DOHH2 (cell line): ENCODE measurements at regions not wholly inside any gene's neighbourhood (a gene's known extent, or its start where the extent isn't known, plus 50 kb on each side); places are given as distances from the start of the nearest gene placed in this dataset.

Experiments
- H3F3A ChIP-seq: fragments of 200-600 bp; sonication (generic), shearing (Covaris generic); 2 replicates; pipeline ENCODE4 v1.6.0; 2016; ENCODE audit warnings: antibody characterized with exemption, mild to moderate bottlenecking; ENCODE audit not compliant: control insufficient read depth, insufficient read depth
- H3K27ac ChIP-seq: fragments of 200-600 bp; sonication (generic); 2 replicates; pipeline ENCODE4 v1.5.1; 2014; ENCODE audit warnings: low read depth, mild to moderate bottlenecking, low read length, moderate library complexity
- H3K27me3 ChIP-seq: fragments of 200-600 bp; sonication (generic); 2 replicates; pipeline ENCODE4 v1.6.1; 2014; ENCODE audit warnings: mild to moderate bottlenecking, low read length, mixed read lengths; ENCODE audit not compliant: control insufficient read depth
- H3K36me3 ChIP-seq: fragments of 200-600 bp; sonication (generic); 2 replicates; pipeline ENCODE4 v1.6.1; 2014; ENCODE audit warnings: mild to moderate bottlenecking, low read length, moderate library complexity, mixed read lengths; ENCODE audit not compliant: control insufficient read depth
- H3K4me1 ChIP-seq: fragments of 200-600 bp; sonication (generic); 2 replicates; pipeline ENCODE4 v1.6.1; 2014; ENCODE audit warnings: mild to moderate bottlenecking, low read length, mixed read lengths; ENCODE audit not compliant: control insufficient read depth
- H3K4me2 ChIP-seq: fragments of 200-600 bp; sonication (generic); 2 replicates; pipeline ENCODE4 v1.6.0; 2014; ENCODE audit warnings: mild to moderate bottlenecking, low read length, moderate library complexity
- H3K4me3 ChIP-seq: fragments of 200-600 bp; sonication (generic); 2 replicates; pipeline ENCODE4 v1.5.1; 2014; ENCODE audit warnings: mild to moderate bottlenecking, low read length, mixed read lengths
- H3K79me2 ChIP-seq: fragments of 200-600 bp; sonication (generic); 2 replicates; pipeline ENCODE4 v1.6.1; 2014; ENCODE audit warnings: mild to moderate bottlenecking, low read length, mixed read lengths; ENCODE audit not compliant: control insufficient read depth
- H3K9me2 ChIP-seq: fragments of 200-600 bp; sonication (generic); replicated peaks from 2 replicates; pipeline ENCODE4 v1.6.1; 2014; ENCODE audit warnings: mild to moderate bottlenecking, low read length, mixed read lengths; ENCODE audit not compliant: control insufficient read depth
- H3K9me3 ChIP-seq: fragments of 200-600 bp; sonication (generic); 2 replicates; pipeline ENCODE4 v1.6.1; 2014; ENCODE audit warnings: antibody characterized with exemption, low read length, mixed read lengths; ENCODE audit not compliant: control insufficient read depth, insufficient read depth
- H4K20me1 ChIP-seq: fragments of 200-600 bp; sonication (generic); 2 replicates; pipeline ENCODE4 v1.6.0; 2014; ENCODE audit warnings: low read depth, mild to moderate bottlenecking, antibody characterized with exemption, low read length, moderate library complexity; ENCODE audit not compliant: control insufficient read depth, insufficient read depth
- EZH2phosphoT487 ChIP-seq: fragments of 200-600 bp; sonication (generic); IDR thresholded peaks from 2 replicates; pipeline ENCODE4 v1.6.1; 2017; ENCODE audit warnings: borderline replicate concordance, mild to moderate bottlenecking, antibody characterized with exemption, low read length, moderate library complexity, mixed read lengths
- TF ChIP-seq, protein P1 (sequence below): fragments of 200-600 bp; sonication (generic); IDR thresholded peaks from one replicate; pipeline ENCODE4 v1.5.1; 2014; ENCODE audit warnings: antibody characterized with exemption, mild to moderate bottlenecking, low read depth, low read length; ENCODE audit not compliant: poor library complexity, severe bottlenecking

DNA sequence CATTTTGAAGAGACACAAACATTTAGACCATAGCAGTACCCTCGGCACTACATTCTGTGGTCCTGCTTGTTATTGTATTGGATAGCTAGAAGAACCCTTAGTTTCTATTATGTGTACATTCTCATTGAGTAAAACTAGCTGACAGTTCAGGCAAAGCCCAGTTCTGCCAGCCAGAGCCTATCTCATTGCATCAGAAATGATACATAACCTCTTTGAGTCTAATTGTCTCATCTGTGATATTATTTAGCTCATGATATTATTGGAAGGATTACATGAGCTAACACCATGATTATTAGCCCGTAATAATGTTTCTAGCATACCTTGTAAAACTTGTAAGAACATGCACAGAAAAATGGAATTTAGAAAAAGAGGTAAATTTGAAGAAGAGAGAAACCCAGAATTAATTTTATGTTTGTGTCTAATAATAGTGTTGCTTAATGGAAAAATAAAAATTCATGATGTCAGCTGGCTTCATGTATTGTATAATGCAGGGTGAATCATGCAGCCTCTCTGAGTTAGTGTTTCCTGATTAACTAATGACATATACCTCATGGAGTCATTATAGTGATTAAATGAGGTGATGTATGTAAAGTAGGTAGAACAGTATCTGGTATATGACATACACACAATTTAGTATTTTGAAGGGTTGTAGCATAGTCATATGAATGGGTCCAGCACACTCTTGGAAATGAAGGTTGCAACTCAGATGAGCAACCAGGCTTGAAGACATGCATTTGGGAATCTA lies 339.4 kb upstream of the GRM7 start:
- Histone ChIP-seq H3K79me2 (no peaks in the 10 kb centered on the region), H3K9me3 (no peaks in the 10 kb centered on the region), H3K27ac (no peak overlapping the region), H3F3A (no peaks in the 10 kb centered on the region), H4K20me1 (no peaks in the 10 kb centered on the region), H3K4me3 (no peak overlapping the region), H3K4me2 (no peak overlapping the region), H3K36me3 (no peaks in the 10 kb centered on the region), H3K27me3 (no peaks in the 10 kb centered on the region), H3K9me2 (no peaks in the 10 kb centered on the region), H3K4me1 (no peaks in the 10 kb centered on the region)
- no peak for TF ChIP-seq EZH2phosphoT487
- TF ChIP-seq, protein P1, sequence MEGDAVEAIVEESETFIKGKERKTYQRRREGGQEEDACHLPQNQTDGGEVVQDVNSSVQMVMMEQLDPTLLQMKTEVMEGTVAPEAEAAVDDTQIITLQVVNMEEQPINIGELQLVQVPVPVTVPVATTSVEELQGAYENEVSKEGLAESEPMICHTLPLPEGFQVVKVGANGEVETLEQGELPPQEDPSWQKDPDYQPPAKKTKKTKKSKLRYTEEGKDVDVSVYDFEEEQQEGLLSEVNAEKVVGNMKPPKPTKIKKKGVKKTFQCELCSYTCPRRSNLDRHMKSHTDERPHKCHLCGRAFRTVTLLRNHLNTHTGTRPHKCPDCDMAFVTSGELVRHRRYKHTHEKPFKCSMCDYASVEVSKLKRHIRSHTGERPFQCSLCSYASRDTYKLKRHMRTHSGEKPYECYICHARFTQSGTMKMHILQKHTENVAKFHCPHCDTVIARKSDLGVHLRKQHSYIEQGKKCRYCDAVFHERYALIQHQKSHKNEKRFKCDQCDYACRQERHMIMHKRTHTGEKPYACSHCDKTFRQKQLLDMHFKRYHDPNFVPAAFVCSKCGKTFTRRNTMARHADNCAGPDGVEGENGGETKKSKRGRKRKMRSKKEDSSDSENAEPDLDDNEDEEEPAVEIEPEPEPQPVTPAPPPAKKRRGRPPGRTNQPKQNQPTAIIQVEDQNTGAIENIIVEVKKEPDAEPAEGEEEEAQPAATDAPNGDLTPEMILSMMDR = no peak

DNA sequence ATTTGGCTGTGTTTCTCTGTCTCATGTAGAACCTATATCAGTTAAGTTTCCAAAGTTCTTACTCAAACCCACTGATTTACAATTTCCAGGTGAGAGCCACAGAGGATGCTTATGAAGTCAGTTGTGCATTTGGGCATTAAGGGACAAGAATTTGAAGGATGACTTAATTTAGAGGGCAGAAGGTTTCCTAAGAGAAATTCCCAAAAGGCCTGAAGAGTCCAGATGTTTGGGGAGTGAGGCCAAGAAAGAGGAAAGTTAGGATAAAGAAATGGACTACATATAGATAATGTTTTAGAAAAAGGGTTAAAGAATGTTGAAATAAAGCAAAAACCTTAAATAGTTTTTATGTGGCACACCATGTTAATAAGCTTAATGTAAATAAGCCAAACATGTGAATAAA lies 338.7 kb upstream of the GRM7 start:
- H3K4me2 ChIP-seq = no peak overlapping the region
- no peak overlapping the region for H3K27ac ChIP-seq
- H3K27me3 ChIP-seq = no peaks in the 10 kb centered on the region
- no peak overlapping the region for H3K4me3 ChIP-seq
- no peaks in the 10 kb centered on the region for H4K20me1 ChIP-seq
- H3F3A ChIP-seq = no peaks in the 10 kb centered on the region
- no peaks in the 10 kb centered on the region for H3K4me1 ChIP-seq
- TF ChIP-seq, protein P1 = no peak
- no peaks in the 10 kb centered on the region for H3K9me3 ChIP-seq
- H3K79me2 ChIP-seq = no peaks in the 10 kb centered on the region
- no peaks in the 10 kb centered on the region for H3K36me3 ChIP-seq
- H3K9me2 ChIP-seq = no peaks in the 10 kb centered on the region

DNA sequence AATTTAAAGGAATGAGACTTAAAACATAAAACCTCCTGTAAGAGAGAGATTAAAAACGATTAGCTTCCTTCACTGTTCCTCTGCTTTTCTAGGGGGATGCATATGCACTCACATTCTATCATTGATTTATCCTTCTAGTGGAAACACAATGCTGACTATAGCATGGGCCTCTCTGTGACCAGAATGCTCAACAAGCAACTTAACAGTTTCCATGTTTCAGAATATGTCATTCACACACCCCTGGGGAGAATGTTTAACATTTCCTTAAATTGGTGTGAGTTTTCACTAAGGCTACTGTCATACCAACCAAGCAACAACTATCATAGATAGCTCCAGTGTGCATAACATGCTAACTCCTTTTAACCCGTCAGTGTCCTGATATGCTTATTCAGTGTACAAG lies 337.9 kb upstream of the GRM7 start:
- H3K36me3 ChIP-seq = no peaks in the 10 kb centered on the region
- no peaks in the 10 kb centered on the region for H3K4me1 ChIP-seq
- TF ChIP-seq, protein P1 = no peak
- no peak for TF ChIP-seq EZH2phosphoT487
- no peaks in the 10 kb centered on the region for H4K20me1 ChIP-seq
- no peak overlapping the region for H3K4me2 ChIP-seq
- no peaks in the 10 kb centered on the region for H3K9me2 ChIP-seq
- no peaks in the 10 kb centered on the region for H3K9me3 ChIP-seq
- no peak overlapping the region for H3K27ac ChIP-seq
- no peak overlapping the region for H3K4me3 ChIP-seq
- no peaks in the 10 kb centered on the region for H3K79me2 ChIP-seq
- no peaks in the 10 kb centered on the region for H3F3A ChIP-seq
- H3K27me3 ChIP-seq = no peaks in the 10 kb centered on the region
